ENCODE measurements at regions not wholly inside any gene's neighbourhood (a gene's known extent, or its start where the extent isn't known, plus 50 kb on each side); places are given as distances from the start of the nearest gene placed in this dataset.
"Not testable (repeated sequence)": the region's sequence is repeated elsewhere in the genome, so short reads cannot be mapped to it uniquely, and the experiment has no call there.

GRCh38 chr3:193821151-193821668 is 228.2 kb downstream of the OPA1 start:
- Histone ChIP-seq H3K9me3 (ENCODE audit: insufficient read depth, low read depth, low read length) (no peaks in the 10 kb centered on the region), H3K79me2 (ENCODE audit: insufficient read depth, low read length) (no peaks in the 10 kb centered on the region), H3K4me2 (ENCODE audit: low read depth, low read length, poor library complexity, severe bottlenecking) (no peak overlapping the region), H2AFZ (ENCODE audit: low read length) (no peak overlapping the region), H3K27me3 (ENCODE audit: insufficient read depth, low read length, poor library complexity, severe bottlenecking) (no peaks in the 10 kb centered on the region), H3F3A (ENCODE audit: low read depth) (no peaks in the 10 kb centered on the region), H3K36me3 (ENCODE audit: insufficient read depth, low read length) (no peaks in the 10 kb centered on the region), H4K20me1 (ENCODE audit: insufficient read depth, low read length, poor library complexity, severe bottlenecking) (no peaks in the 10 kb centered on the region), H3K4me1 (ENCODE audit: insufficient read depth, low read length, poor library complexity, severe bottlenecking) (peaks cover 3% of the 10 kb centered on the region), H3K9ac (ENCODE audit: low read depth, low read length, poor library complexity, severe bottlenecking) (no peak overlapping the region), H3K4me3 (ENCODE audit: low read length, poor library complexity, severe bottlenecking) (no peak overlapping the region), H3K9me2 (replicated peaks; ENCODE audit: low read depth, low read length) (no peaks in the 10 kb centered on the region)
- TF ChIP-seq EZH2phosphoT487 (IDR thresholded peaks at IDR 0.05; ENCODE audit: borderline replicate concordance) = no peak
- no peak for TF ChIP-seq CTCF (conservative IDR thresholded peaks at IDR 0.05; ENCODE audit: low read length)

- Histone ChIP-seq H3K9me3 (ENCODE audit: insufficient read depth, low read depth, low read length) (no peaks in the 10 kb centered on the region), H3K9ac (ENCODE audit: low read depth, low read length, poor library complexity, severe bottlenecking) (no peak overlapping the region), H3K9me2 (replicated peaks; ENCODE audit: low read depth, low read length) (no peaks in the 10 kb centered on the region), H3K4me2 (ENCODE audit: low read depth, low read length, poor library complexity, severe bottlenecking) (no peak overlapping the region), H2AFZ (ENCODE audit: low read length) (no peak overlapping the region), H3K36me3 (ENCODE audit: insufficient read depth, low read length) (no peaks in the 10 kb centered on the region), H4K20me1 (ENCODE audit: insufficient read depth, low read length, poor library complexity, severe bottlenecking) (no peaks in the 10 kb centered on the region), H3K4me3 (ENCODE audit: low read length, poor library complexity, severe bottlenecking) (no peak overlapping the region), H3K4me1 (ENCODE audit: insufficient read depth, low read length, poor library complexity, severe bottlenecking) (peaks cover 16% of the 10 kb centered on the region), H3F3A (ENCODE audit: low read depth) (no peaks in the 10 kb centered on the region), H3K27me3 (ENCODE audit: insufficient read depth, low read length, poor library complexity, severe bottlenecking) (no peaks in the 10 kb centered on the region), H3K79me2 (ENCODE audit: insufficient read depth, low read length) (no peaks in the 10 kb centered on the region)
- no peak for TF ChIP-seq EZH2phosphoT487 (IDR thresholded peaks at IDR 0.05; ENCODE audit: borderline replicate concordance)
- no peak for TF ChIP-seq CTCF (conservative IDR thresholded peaks at IDR 0.05; ENCODE audit: low read length)
These were observed 229.6 kb downstream of the OPA1 start for GRCh38 chr3:193822492-193823212.

GRCh38 chr3:193823213-193823605 is 230.2 kb downstream of the OPA1 start:
- not testable (repeated sequence) for H3K9me3 ChIP-seq (ENCODE audit: insufficient read depth, low read depth, low read length); H3K9ac ChIP-seq (ENCODE audit: low read depth, low read length, poor library complexity, severe bottlenecking); H3K9me2 ChIP-seq (replicated peaks; ENCODE audit: low read depth, low read length); H3F3A ChIP-seq (ENCODE audit: low read depth); H4K20me1 ChIP-seq (ENCODE audit: insufficient read depth, low read length, poor library complexity, severe bottlenecking); H3K36me3 ChIP-seq (ENCODE audit: insufficient read depth, low read length); H3K4me2 ChIP-seq (ENCODE audit: low read depth, low read length, poor library complexity, severe bottlenecking); H2AFZ ChIP-seq (ENCODE audit: low read length); H3K79me2 ChIP-seq (ENCODE audit: insufficient read depth, low read length); H3K27me3 ChIP-seq (ENCODE audit: insufficient read depth, low read length, poor library complexity, severe bottlenecking); H3K4me3 ChIP-seq (ENCODE audit: low read length, poor library complexity, severe bottlenecking)
- H3K4me1 ChIP-seq (ENCODE audit: insufficient read depth, low read length, poor library complexity, severe bottlenecking) = peaks cover 19% of the 10 kb centered on the region

GRCh38 chr3:193824365-193824764 is 231.4 kb downstream of the OPA1 start:
- H3K4me3 ChIP-seq (ENCODE audit: low read length, poor library complexity, severe bottlenecking) = no peak overlapping the region
- no peaks in the 10 kb centered on the region for H3F3A ChIP-seq (ENCODE audit: low read depth)
- no peaks in the 10 kb centered on the region for H3K9me2 ChIP-seq (replicated peaks; ENCODE audit: low read depth, low read length)
- no peaks in the 10 kb centered on the region for H3K9me3 ChIP-seq (ENCODE audit: insufficient read depth, low read depth, low read length)
- TF ChIP-seq CTCF (conservative IDR thresholded peaks at IDR 0.05; ENCODE audit: low read length) = no peak
- no peak for TF ChIP-seq EZH2phosphoT487 (IDR thresholded peaks at IDR 0.05; ENCODE audit: borderline replicate concordance)
- no peak overlapping the region for H3K4me2 ChIP-seq (ENCODE audit: low read depth, low read length, poor library complexity, severe bottlenecking)
- no peaks in the 10 kb centered on the region for H4K20me1 ChIP-seq (ENCODE audit: insufficient read depth, low read length, poor library complexity, severe bottlenecking)
- H3K4me1 ChIP-seq (ENCODE audit: insufficient read depth, low read length, poor library complexity, severe bottlenecking) = peaks cover 19% of the 10 kb centered on the region
- H3K36me3 ChIP-seq (ENCODE audit: insufficient read depth, low read length) = no peaks in the 10 kb centered on the region
- no peak overlapping the region for H2AFZ ChIP-seq (ENCODE audit: low read length)
- no peaks in the 10 kb centered on the region for H3K27me3 ChIP-seq (ENCODE audit: insufficient read depth, low read length, poor library complexity, severe bottlenecking)
- H3K79me2 ChIP-seq (ENCODE audit: insufficient read depth, low read length) = no peaks in the 10 kb centered on the region
- no peak overlapping the region for H3K9ac ChIP-seq (ENCODE audit: low read depth, low read length, poor library complexity, severe bottlenecking)
